Stimulated activated CD8-positive, alpha-beta memory T cell treated with anti-CD3 and anti-CD28 coated beads, Interleukin-15, amount 100 ng/mL, for 4 hours (primary cell): ENCODE measurements at regions not wholly inside any gene's neighbourhood (a gene's known extent, or its start where the extent isn't known, plus 50 kb on each side); places are given as distances from the start of the nearest gene placed in this dataset.

Experiments used
- DNase-seq, 2 donors: peaks; one replicate each; pipeline ENCODE4 v3.0.0-alpha.2; 2020; ENCODE audit warnings: low read depth in 2 of 2

- DNase-seq = no peak
Measured at GRCh38 chr3:43894176-43895049, 203.7 kb downstream of the ABHD5 start.

- no peak for DNase-seq
Measured at GRCh38 chr3:43895573-43895972, 204.8 kb downstream of the ABHD5 start.

GRCh38 chr3:43902415-43902814 is 211.7 kb downstream of the ABHD5 start:
- no peak for DNase-seq

GRCh38 chr3:43905157-43905556 is 214.4 kb downstream of the ABHD5 start:
- DNase-seq = no peak

- no peak for DNase-seq
Measured at GRCh38 chr3:43906849-43907507, 216.2 kb downstream of the ABHD5 start.

GRCh38 chr3:43907508-43907858 is 216.7 kb downstream of the ABHD5 start:
- no peak for DNase-seq

GRCh38 chr3:43908456-43908855 is 217.7 kb downstream of the ABHD5 start:
- no peak for DNase-seq

GRCh38 chr3:43909149-43909548 is 218.4 kb downstream of the ABHD5 start:
- DNase-seq = no peak

GRCh38 chr3:43910750-43911149 is 220.0 kb downstream of the ABHD5 start:
- no peak for DNase-seq

GRCh38 chr3:43913036-43913948 is 222.6 kb downstream of the ABHD5 start:
- DNase-seq = no peak

- DNase-seq = no peak
Measured at GRCh38 chr3:43914269-43914668, 223.5 kb downstream of the ABHD5 start.

- DNase-seq = no peak
Measured at GRCh38 chr3:43915546-43915945, 224.8 kb downstream of the ABHD5 start.

- no peak for DNase-seq
Measured at GRCh38 chr3:43917361-43917760, 226.6 kb downstream of the ABHD5 start.

GRCh38 chr3:43919029-43919428 is 228.3 kb downstream of the ABHD5 start:
- DNase-seq = no peak

GRCh38 chr3:43921056-43921648 is 230.4 kb downstream of the ABHD5 start:
- DNase-seq = no peak

GRCh38 chr3:43922374-43922773 is 231.6 kb downstream of the ABHD5 start:
- no peak for DNase-seq

GRCh38 chr3:43923104-43923882 is 232.6 kb downstream of the ABHD5 start:
- no peak for DNase-seq

GRCh38 chr3:43926055-43926454 is 235.3 kb downstream of the ABHD5 start:
- no peak for DNase-seq

GRCh38 chr3:43932921-43933320 is 242.2 kb downstream of the ABHD5 start:
- no peak for DNase-seq

- DNase-seq = no peak
Measured at GRCh38 chr3:43948013-43948412, 257.3 kb downstream of the ABHD5 start.

GRCh38 chr3:43949594-43949993 is 258.9 kb downstream of the ABHD5 start:
- DNase-seq = no peak
